Kidney glomerular epithelial cell (primary cell): ENCODE measurements at regions not wholly inside any gene's neighbourhood (a gene's known extent, or its start where the extent isn't known, plus 50 kb on each side); places are given as distances from the start of the nearest gene placed in this dataset.
A peak's percentile ranks its signal among the peaks of the same experiment; 100 is the strongest.
"Not testable (repeated sequence)": the region's sequence is repeated elsewhere in the genome, so short reads cannot be mapped to it uniquely, and the experiment has no call there.

Source experiments
- DNase-seq: peaks from one replicate; lab custom pipeline; 2025; lab: John Stamatoyannopoulos, UW

DNA sequence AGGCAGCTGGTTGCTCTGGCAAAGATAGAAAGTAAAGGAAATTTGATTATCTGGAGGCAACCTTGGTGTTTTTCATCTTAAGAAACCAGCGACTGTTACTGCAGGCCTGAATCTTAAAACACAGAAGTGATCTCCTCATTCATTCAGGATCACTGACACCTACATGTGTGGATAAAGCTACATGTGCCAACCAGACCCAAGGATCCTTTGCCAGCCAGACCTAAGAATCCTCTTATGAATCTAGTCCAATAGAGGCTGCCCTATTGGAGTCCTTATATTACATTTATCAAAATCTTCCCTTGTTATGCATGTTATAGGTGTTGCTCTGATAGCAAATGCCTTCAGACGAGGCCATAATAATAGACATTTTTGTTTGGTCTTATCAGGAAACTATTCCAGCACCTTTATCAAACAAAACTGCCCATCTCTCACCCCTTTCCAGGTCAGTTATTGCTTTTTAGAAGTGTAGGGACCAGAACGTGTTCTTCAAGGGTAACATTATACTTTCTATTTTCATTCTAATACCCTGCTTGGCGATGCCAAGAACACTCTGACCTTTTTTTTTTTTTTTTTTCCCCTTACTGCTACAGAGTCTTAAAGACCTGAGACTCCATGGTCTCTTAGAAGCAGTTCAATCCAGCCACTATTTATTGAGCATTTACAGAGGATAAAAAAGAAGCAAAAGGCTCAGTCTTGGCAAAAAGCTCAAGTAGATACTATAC lies 175.5 kb upstream of the PTBP2 start:
- DNase-seq = no peak

DNA sequence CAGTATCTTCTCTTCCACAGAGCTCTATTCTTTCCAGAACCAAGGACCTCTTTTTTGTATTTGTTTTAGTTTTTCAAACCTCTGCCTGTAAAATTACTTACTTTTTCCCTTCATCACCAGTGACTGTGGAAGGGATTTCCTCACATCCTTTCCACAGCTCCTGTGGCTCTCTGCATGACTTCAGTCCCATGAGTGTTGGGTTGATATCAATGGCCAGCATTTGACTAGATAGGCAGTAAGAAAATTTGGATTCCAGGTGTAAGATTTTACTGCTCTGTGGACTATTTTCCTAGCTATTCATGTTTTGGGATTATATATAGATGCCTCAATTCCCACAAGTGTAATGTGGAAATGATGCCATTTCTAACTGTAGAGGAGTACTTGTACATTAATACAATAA lies 171.5 kb upstream of the PTBP2 start:
- DNase-seq = no peak

DNA sequence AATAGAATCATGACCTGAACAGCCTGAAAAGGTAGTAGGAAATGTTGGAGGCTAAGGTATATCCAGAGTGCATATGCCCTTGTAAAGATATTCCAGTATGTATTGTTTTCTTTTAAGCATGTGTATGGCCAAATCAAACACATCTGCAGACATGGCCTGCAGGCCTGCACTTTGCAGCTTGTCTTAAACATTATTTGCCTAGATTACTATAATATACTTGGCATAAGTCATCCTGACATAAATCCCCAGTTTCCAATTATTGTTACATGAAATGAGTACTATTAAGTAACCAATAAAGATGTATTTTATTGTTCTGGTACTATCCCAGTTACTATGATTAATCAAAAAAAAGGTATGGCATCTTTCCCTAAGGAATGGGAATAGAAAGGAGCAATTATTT lies 169.1 kb upstream of the PTBP2 start:
- no peak for DNase-seq

DNA sequence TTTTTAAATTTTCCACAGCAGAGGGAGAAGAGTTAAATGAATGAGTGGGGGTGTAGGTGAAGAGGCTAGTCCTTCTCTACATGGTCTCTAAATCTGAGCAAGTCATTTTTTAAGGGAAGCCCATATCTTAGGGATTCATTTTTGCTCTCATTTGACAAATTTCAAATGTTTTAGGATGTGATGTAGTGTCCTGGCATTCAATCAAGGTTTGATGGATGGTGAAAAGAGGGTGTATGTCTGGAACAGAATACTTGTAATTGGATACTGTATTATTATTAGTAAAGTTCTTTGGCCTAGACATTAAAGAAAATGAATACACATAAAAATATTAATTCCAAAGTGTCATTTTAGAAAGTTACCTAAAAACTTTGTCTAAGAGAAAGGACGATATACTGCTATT lies 167.8 kb upstream of the PTBP2 start:
- no peak for DNase-seq

DNA sequence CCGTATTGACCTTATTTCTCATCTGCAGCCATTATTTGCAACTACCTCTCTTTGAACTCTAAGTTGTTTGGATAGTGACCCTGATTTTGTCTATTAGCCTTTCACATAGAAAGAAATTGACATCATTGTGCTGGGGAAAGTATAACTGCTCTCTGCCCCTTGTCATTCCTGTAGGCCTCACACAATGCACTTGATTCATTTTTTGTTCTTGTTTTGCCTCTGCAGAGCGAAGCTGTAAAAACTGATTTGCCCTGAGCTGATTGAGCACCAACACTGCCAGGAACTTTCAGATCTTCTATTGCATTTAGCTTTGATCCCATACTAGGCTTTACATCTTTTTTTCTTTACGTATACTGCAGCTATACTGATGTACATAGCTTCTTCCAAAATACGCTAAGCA lies 167.2 kb upstream of the PTBP2 start:
- DNase-seq = no peak

DNA sequence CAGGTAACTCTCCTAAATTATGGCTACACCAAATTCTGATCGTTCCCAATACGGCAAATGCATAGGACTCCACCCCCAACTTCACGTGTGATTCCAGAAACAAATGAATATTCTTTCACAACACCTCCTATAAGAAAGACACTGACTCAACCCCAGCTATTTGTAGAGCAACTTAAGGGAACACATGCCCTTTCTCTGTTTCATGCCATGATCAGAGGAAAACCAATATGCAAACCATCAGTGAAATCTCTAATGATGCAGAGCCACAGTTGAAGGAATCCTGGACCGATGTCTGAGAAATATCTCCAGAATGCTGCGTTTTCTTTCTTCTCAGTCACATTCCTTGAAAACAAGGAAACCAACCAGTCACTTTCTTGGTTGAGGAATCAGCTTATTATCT lies 164.2 kb upstream of the PTBP2 start:
- DNase-seq = peak; percentile 57

DNA sequence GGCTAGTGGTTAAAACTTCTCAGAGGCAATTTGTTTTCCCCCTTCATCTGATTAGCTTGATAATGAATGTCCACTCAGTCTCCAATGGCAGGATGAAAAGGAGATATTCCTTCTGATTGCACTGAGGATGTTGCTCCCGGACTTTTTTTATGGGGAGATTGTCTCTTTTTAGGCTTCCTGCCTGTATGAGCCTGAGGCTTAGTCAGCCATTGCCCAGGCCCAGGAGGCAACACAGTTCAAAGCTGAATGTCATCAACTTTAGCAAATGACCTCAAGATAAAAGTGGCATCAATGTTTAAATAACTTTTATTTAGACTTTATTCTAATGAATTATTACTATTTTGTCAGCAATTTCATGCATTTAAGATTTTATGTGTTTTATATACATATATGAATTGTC lies 162.9 kb upstream of the PTBP2 start:
- DNase-seq = no peak

DNA sequence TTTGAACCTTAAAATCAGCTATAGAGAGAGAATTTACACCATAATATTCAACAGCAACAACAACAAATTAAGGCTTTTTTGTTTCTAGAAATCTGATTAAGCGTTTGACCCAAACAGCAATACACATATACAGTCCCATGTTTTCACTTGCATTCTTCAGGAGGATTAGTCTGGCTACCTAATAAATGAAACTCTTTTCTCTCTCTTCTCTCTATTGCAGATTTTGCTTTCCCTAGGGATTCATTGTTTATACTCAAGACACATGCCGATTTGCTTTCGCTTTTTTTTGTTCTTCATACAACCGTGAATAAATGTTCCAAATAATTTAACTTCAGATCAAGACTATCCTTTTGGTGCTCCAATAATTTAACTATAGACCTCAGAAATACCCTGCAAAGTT lies 162.4 kb upstream of the PTBP2 start:
- no peak for DNase-seq

DNA sequence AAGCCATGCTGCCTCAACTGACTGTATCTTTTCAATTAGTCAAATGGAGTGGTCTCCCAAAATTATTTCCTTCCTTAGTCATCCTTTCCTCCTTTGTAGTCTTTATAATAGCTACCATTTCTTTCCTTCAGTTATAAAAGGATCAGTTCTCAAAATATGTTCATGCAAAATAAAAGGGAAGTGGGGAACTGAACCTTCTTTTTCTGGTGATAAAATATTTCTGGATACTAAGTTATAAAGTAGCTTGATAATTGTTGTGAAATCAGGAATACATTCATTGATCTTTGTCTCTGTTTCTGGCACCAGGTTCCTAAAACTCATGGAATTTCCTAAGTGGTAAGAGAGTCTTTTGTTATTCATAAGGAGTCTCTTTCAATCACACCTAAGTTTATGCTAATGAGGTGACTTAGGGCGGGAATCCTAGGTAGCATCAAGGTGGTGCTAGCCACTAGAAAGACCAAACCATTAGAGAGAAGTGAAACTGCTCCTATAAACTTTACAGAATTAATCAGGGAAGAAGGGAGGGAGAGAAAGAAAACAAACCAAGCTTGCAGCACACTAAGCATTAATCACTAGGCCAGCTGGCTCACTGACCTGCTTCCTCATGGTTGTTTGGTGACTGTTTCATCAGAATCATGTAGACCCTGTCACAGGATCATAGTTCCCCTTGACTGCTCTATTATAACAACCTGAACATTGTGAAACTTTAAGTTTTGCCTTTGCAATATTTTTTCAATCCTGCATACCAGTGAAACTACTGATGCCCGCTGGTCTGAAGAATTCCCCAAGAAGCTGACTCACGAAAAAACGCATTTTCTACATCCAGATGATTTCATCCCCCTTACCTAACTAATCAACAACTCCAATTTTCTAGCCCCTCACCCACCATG lies 161.6 kb upstream of the PTBP2 start:
- DNase-seq = peak; percentile 100

DNA sequence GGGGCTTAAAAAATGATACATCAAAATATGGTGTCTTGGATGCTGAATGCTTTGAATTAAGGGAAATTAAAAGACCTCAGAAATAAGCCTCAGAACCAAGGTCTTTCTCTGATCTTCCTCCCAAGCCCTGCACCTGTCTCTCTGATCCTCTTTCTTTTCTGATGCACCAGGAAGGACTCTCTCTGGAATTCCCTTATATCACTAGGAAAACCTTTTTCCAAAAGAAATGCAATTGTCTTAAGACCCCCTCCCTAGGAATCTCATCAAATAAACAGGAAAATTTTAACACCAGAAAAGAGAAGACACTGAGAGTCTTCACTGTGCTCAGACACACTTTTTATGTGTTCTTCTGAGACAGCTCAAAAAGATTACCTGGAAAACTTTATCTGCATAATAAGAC lies 159.5 kb upstream of the PTBP2 start:
- no peak for DNase-seq

DNA sequence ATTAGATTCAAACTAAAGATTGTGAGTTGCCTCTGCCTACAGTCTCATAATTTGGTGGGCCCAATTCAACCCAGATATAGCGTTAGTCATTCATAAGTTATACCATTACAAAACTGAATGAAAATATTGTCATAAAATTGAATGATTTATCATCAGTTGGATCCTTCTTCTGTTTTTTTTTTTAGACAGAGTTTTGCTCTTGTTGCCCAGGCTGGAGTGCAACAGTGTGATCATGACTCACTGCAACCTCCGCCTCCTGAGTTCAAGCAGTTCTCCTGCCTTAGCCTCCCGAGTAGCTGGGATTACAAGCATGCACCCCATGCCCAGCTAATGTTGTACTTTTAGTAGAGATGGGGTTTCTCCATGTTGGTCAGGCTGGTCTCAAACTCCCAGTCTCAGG lies 157.2 kb upstream of the PTBP2 start:
- not testable (repeated sequence) for DNase-seq

DNA sequence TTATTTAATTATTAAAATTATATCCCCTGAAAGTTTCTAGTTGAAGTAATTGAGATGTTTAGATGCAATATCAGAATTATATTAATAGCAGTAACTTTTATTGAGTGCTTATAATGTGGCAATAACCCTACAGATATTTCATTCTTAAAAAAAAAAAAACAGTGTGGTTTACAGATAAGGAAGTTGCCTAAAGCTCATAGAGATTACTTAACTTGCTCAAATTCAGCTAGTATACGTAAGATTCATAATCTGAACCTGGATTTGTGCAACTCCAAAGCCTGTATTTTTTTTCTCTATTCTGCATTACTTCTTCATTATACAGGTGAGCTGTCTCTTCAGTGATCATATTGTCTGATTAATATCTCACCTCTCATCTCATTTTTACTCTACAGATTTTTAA lies 156.0 kb upstream of the PTBP2 start:
- no peak for DNase-seq

DNA sequence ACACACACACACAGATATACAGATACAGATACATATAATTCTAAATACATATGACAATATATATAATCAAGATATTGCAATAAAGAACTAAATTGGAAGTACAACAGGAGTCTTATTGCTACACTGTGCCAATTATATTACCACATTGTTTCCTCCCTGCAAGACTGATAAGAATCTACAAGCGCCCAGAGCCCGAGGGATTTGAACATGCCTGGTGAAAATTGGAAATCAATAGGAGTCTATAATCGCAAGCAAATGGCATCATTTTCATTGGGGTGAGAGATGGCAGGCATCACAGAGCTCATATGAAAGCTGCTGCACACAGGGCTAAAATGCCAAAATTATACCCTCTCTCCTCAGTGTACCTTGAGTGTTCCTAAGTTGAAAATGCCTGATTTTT lies 152.9 kb upstream of the PTBP2 start:
- no peak for DNase-seq

DNA sequence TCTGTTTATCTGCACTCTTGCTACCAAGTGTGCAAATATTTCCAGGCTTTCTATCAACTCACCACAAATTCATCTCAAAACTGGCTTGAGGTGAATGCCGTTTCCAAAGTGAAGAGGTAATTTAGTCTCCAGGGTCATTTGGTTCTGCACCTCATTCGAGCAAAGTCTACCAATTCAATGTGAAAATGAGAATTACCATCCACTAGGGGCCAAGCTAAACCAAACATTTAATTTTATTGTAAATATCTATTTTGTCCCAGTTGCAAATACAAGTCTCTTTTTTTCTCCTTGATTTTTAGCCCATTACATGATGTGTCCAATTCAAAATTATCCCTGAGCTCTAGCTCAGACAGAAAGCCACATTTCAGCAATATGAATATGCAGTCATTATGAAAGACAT lies 152.3 kb upstream of the PTBP2 start:
- DNase-seq = no peak

DNA sequence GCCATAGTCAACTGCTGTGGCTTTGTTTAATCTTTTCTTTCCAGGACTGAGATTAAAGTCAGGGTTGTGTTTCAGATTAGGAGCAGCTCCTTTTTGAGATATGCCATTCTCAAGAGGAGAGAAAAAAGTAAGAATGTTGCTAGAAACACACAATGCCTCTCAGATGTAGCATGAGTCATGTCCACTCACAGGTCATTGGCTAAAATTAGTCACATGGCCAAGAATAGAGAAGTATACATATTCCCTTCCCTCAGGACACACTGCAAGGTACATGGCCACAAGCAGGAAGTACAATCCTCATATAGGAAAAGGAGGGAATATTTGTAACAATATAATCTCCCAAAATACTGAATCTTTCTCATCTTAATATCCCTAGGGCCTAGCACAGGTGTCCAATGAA lies 141.9 kb upstream of the PTBP2 start:
- no peak for DNase-seq

DNA sequence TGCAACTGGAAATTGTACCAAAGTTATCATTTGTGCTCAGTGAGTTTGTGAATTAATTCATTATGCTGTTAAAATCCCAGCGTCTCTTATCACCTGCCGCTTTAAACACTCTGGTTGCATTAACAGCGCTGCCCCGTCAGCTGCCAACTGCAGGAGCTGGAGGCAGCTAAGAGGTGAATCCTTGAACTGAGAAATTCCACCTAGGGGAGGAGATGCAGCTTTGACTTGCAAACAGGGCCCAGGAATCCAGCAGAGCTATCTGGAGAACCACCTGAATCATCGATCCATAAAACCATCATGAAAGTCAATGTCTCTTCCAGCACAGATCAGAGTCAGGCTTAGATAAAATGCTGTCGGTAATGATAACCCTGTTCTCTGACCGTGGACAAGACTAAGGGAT lies 140.7 kb upstream of the PTBP2 start:
- DNase-seq = no peak

DNA sequence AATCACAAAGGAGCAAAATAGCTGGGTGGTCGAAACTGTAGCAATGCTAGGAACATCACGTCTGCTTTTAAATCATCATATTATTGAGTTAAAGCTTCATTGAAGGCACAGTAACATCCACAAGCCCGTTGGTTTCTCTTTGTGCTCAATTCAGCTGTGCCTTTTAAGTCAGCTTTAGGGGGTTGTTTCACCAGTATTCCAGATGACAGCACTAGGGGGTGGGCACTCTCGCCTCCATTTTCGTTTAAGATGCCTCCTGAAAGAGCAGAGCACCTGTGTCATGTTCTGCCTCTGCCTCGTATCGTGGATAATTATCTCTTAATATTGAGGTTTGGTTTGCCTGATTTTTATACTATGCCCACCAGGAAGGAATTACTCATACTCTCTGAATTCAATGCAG lies 139.8 kb upstream of the PTBP2 start:
- DNase-seq = no peak

DNA sequence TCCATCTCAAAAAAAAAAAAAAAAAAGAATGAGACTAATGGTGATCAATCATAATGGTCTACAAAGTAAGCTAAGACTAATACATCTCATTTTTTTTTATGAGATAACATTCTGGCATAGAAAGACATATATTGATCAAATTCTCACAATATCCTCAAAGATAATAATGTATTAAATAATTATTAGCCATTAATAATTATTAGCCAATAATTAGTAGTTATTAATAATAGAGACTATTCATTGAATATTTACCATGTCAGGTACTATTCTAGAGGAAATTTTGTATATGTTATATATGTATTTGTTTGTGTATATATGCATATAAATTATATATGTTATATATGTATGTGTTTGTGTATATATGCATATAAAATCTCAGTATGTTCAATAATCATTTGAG lies 137.7 kb upstream of the PTBP2 start:
- no peak for DNase-seq

DNA sequence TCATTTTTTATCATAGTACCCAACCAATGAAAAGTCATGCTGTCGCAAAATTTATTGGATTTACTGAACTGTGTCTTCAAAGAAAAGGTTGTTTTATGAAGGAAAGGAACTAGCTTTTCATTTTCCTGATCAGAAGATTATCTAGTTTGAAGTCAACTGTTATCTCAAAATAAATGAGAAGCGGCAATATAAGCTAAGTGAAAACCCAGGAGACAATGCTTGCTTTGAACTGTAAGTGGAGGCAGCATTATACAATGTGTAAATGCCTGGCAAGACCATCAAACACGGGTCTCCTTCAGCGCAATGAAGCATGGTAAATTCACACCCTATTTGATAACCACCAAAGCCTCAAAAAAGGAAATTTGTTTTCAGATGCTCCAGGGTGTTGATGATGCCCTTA lies 134.4 kb upstream of the PTBP2 start:
- no peak for DNase-seq

DNA sequence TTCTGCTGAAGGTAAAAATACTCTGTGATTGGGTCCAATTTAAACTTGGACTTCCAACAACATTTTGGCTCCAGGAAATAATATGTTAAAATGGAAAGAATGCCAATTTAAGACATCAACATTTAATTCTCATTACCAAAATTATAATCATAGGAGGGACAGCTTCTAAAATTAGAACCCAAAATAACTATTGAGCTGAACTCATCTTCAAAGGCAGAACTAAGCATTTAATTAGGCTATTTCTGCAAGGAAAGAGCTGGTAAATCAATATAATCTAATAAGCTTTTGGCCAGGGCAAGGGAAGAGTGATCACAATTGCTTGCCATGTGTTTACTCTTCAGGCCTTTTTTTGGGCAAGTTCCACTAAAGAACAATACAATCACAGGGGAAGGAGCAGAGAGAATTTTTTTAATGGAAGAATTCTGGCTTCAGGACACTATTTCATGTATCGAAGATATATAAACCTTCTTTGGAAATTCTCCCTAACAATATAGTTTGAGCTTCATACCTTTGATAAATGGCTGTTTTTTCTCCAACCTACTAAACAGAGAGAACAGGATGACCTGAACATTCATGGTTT lies 133.1 kb upstream of the PTBP2 start:
- no peak for DNase-seq

DNA sequence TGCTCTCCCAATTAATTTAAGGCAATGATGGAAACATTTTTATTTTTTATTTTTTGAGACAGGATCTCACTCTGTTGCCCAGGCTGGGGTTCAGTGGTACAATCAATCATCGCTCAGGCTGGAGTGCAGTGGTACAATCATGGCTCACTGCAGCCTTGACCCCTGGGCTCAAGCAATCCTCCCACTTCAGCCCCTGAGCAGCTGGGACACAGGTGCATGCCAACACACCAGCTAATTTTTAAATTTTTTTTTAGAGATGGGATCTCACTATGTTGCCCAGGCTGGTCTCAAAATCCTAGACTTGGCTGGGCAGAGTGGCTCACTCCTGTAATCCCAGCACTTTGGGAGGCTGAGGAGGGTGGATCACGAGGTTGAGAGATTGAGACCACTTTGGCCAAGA lies 126.1 kb upstream of the PTBP2 start:
- DNase-seq = not testable (repeated sequence)

DNA sequence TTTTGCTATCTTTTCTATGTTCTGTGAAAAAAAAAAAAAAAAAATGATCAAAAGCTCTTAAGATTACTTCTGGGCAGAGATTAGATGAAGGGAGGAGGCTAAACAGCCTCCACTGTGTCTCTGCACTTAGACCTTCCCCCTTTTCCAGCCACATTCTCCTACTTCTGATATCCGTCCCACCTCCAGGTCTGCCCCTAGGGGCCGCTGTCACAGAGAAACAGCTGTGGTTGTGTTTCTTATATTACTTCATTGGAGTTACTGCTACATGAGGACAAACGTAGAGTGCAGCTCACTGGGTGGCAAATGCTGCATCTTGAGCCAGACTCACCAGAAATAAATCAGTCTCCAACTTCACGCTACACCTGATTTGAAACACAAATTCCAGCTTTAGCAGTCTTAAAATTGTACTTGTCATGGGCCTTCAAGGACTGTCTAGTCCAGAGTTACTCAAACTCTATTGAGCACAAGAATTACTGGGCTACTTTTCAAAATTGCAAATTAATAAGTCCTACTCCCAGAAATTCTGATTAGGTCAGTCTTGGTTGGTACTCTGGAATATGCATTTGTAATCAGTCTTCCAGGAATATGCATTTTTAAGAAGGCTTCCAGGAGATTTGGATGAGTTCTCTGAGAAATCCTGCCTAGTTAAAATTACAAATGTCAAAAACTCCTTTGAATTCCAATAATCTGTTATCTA lies 125.2 kb upstream of the PTBP2 start:
- DNase-seq = no peak

DNA sequence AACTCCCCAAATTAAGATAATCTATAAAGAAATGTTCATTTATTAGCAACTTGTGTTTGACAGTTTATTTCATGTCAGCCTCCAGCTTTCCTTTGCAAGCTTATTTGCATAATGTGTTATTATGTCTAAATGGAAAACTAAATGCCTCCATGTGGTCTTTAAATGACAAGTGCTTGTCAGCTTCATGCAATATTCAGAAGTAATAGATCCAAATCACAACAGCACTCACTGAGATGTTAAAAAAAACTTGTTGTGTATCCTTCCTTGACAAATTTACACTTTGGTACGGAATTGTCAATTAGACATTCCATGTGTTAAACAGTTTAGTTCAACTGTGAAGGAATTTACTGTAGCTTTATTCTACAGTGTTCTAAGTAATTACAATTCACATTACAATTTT lies 124.4 kb upstream of the PTBP2 start:
- DNase-seq = no peak
